Fibroblast of lung (primary cell): ENCODE measurements at regions not wholly inside any gene's neighbourhood (a gene's known extent, or its start where the extent isn't known, plus 50 kb on each side); places are given as distances from the start of the nearest gene placed in this dataset.

Experiments used
- CTCF ChIP-seq, 2 donors: IDR thresholded peaks in 1 of 2; conservative IDR thresholded peaks in 1 of 2; 1 replicate in 1 of 2; 2 replicates in 1 of 2; pipeline ENCODE4 v1.5.1; 2011 to 2012; ENCODE audit warnings: low read length in 2 of 2, control low read depth in 1 of 2, inconsistent platforms in 1 of 2, low read depth in 1 of 2, mild to moderate bottlenecking in 1 of 2
- EZH2 ChIP-seq: IDR thresholded peaks from 2 replicates; pipeline ENCODE4 v1.5.1; 2012; ENCODE audit warnings: low read length, control low read depth, mild to moderate bottlenecking; ENCODE audit errors: missing control alignments

GRCh38 chr4:170671171-170671570 is 581.4 kb upstream of the AADAT start:
- TF ChIP-seq CTCF (conservative IDR thresholded peaks at IDR 0.05 in 1 of 2, IDR thresholded peaks at IDR 0.05 in 1 of 2; ENCODE audit: low read depth in 1 of 2, low read length in 2 of 2) = no peak
- TF ChIP-seq EZH2 = no peak
